H9 (cell line): ENCODE measurements at regions not wholly inside any gene's neighbourhood (a gene's known extent, or its start where the extent isn't known, plus 50 kb on each side); places are given as distances from the start of the nearest gene placed in this dataset.

Experiments used
- DNase-seq: peaks from one replicate; pipeline ENCODE4 v3.0.0-alpha.2; 2017
- H2AFZ ChIP-seq: one replicate; pipeline ENCODE4 v1.6.1; 2013; ENCODE audit warnings: mild to moderate bottlenecking, low read length, control low read depth, moderate library complexity
- H2AK5ac ChIP-seq: 2 replicates; pipeline ENCODE4 v1.6.1; 2013; ENCODE audit warnings: low read length, control low read depth, mixed read lengths; ENCODE audit not compliant: insufficient read length
- H2BK120ac ChIP-seq: one replicate; pipeline ENCODE4 v1.6.1; 2013; ENCODE audit warnings: low read depth, mild to moderate bottlenecking, low read length, control low read depth, inconsistent platforms; ENCODE audit not compliant: poor library complexity, severe bottlenecking
- H2BK12ac ChIP-seq: 2 replicates; pipeline ENCODE4 v1.6.1; 2013; ENCODE audit warnings: low read length, control low read depth, mixed read lengths, low read depth; ENCODE audit not compliant: insufficient read length
- H2BK15ac ChIP-seq: 2 replicates; pipeline ENCODE4 v1.6.1; 2013; ENCODE audit warnings: low read depth, low read length, control low read depth
- H2BK20ac ChIP-seq: one replicate; pipeline ENCODE4 v1.6.1; 2013; ENCODE audit warnings: low read depth, mild to moderate bottlenecking, low read length, control low read depth, inconsistent platforms; ENCODE audit not compliant: poor library complexity, severe bottlenecking
- H2BK5ac ChIP-seq: 2 replicates; pipeline ENCODE4 v1.6.1; 2013; ENCODE audit warnings: low read length, control low read depth, mixed read lengths; ENCODE audit not compliant: insufficient read length
- H3K14ac ChIP-seq: 2 replicates; pipeline ENCODE4 v1.6.1; 2013; ENCODE audit warnings: low read length, control low read depth; ENCODE audit not compliant: insufficient read depth
- H3K18ac ChIP-seq: 2 replicates; pipeline ENCODE4 v1.6.1; 2013; ENCODE audit warnings: low read depth, mild to moderate bottlenecking, mixed read lengths, low read length, control low read depth; ENCODE audit not compliant: insufficient read length
- H3K23ac ChIP-seq: 2 replicates; pipeline ENCODE4 v1.6.1; 2013; ENCODE audit warnings: low read length, control low read depth, mixed read lengths, low read depth; ENCODE audit not compliant: insufficient read length
- H3K23me2 ChIP-seq: 2 replicates; pipeline ENCODE4 v1.6.1; 2013; ENCODE audit warnings: low read depth, mild to moderate bottlenecking, mixed read lengths, low read length, control low read depth; ENCODE audit not compliant: insufficient read length, poor library complexity, severe bottlenecking
- H3K27ac ChIP-seq: 2 replicates; pipeline ENCODE4 v1.5.1; 2013; ENCODE audit warnings: low read length, control low read depth, mixed read lengths, low read depth; ENCODE audit not compliant: insufficient read length
- H3K27me3 ChIP-seq: 2 replicates; pipeline ENCODE4 v1.6.1; 2013; ENCODE audit warnings: low read length, control low read depth, inconsistent platforms; ENCODE audit not compliant: insufficient read depth
- H3K4ac ChIP-seq: 2 replicates; pipeline ENCODE4 v1.6.1; 2013; ENCODE audit warnings: low read depth, mild to moderate bottlenecking, control low read depth, inconsistent platforms, low read length, moderate library complexity
- H3K4me1 ChIP-seq: 2 replicates; pipeline ENCODE4 v1.6.1; 2013; ENCODE audit warnings: low read length, control low read depth, inconsistent platforms; ENCODE audit not compliant: insufficient read depth
- H3K4me2 ChIP-seq: 2 replicates; pipeline ENCODE4 v1.6.1; 2013; ENCODE audit warnings: low read length, control low read depth, mixed read lengths; ENCODE audit not compliant: insufficient read length, insufficient read depth
- H3K56ac ChIP-seq: 2 replicates; pipeline ENCODE4 v1.6.1; 2013; ENCODE audit warnings: low read depth, mild to moderate bottlenecking, mixed read lengths, low read length, control low read depth; ENCODE audit not compliant: insufficient read length
- H3K79me1 ChIP-seq: 2 replicates; pipeline ENCODE4 v1.6.1; 2013; ENCODE audit warnings: low read depth, mild to moderate bottlenecking, moderate library complexity, low read length, control low read depth, inconsistent platforms; ENCODE audit not compliant: insufficient read depth, poor library complexity, severe bottlenecking
- H3K79me2 ChIP-seq: 2 replicates; pipeline ENCODE4 v1.6.1; 2013; ENCODE audit warnings: low read length, control low read depth, inconsistent platforms; ENCODE audit not compliant: insufficient read depth
- H3K9ac ChIP-seq: 2 replicates; pipeline ENCODE4 v1.6.1; 2013; ENCODE audit warnings: low read length, control low read depth, mixed read lengths; ENCODE audit not compliant: insufficient read length; ENCODE audit errors: extremely low read depth
- H3K9me3 ChIP-seq: one replicate; pipeline ENCODE4 v1.6.1; 2013; ENCODE audit warnings: low read depth, low read length, inconsistent platforms; ENCODE audit not compliant: control insufficient read depth
- H3T11ph ChIP-seq: one replicate; pipeline ENCODE4 v1.6.1; 2013; ENCODE audit warnings: mild to moderate bottlenecking, low read length, control low read depth, inconsistent platforms
- H4K20me1 ChIP-seq: one replicate; pipeline ENCODE4 v1.6.1; 2013; ENCODE audit not compliant: control insufficient read depth, insufficient read length, insufficient read depth
- H4K5ac ChIP-seq: 2 replicates; pipeline ENCODE4 v1.6.1; 2013; ENCODE audit warnings: low read depth, mild to moderate bottlenecking, mixed read lengths, low read length, control low read depth; ENCODE audit not compliant: insufficient read length
- H4K8ac ChIP-seq: replicated peaks from 2 replicates; pipeline ENCODE4 v1.6.1; 2013; ENCODE audit warnings: low read length, control low read depth, mixed read lengths, low read depth; ENCODE audit not compliant: insufficient read length
- H4K91ac ChIP-seq: 2 replicates; pipeline ENCODE4 v1.6.1; 2013; ENCODE audit warnings: low read depth, mild to moderate bottlenecking, moderate library complexity, mixed read lengths, low read length, control low read depth; ENCODE audit not compliant: insufficient read length
- H3K27ac Mint-ChIP-seq, 3 experiments: 2 replicates in 2 of 3; 3 replicates in 1 of 3; pipeline ENCODE4 v1.8.0; 2020 to 2021; ENCODE audit warnings: mixed read lengths in 3 of 3, mild to moderate bottlenecking in 1 of 3, moderate library complexity in 1 of 3
- H3K27me3 Mint-ChIP-seq: 2 replicates; pipeline ENCODE4 v1.8.0; 2021; ENCODE audit warnings: low read depth, mild to moderate bottlenecking, moderate library complexity, mixed read lengths
- H3K36me3 Mint-ChIP-seq, 3 experiments: 2 replicates in 2 of 3; 3 replicates in 1 of 3; pipeline ENCODE4 v1.8.0; 2020 to 2021; ENCODE audit warnings: low read depth in 3 of 3, mixed read lengths in 3 of 3; ENCODE audit not compliant: insufficient read depth in 1 of 3
- H3K4me1 Mint-ChIP-seq, 2 experiments: 2 replicates each; pipeline ENCODE4 v1.8.0; 2020; ENCODE audit warnings: mixed read lengths in 2 of 2
- H3K4me3 Mint-ChIP-seq, 2 experiments: 2 replicates in 1 of 2; 3 replicates in 1 of 2; pipeline ENCODE4 v1.8.0; 2020 to 2021; ENCODE audit warnings: mild to moderate bottlenecking in 2 of 2, mixed read lengths in 2 of 2, moderate library complexity in 1 of 2
- H3K9me3 Mint-ChIP-seq, 2 experiments: 2 replicates in 1 of 2; 3 replicates in 1 of 2; pipeline ENCODE4 v1.8.0; 2020; ENCODE audit warnings: mild to moderate bottlenecking in 2 of 2, mixed read lengths in 2 of 2, moderate library complexity in 1 of 2
- WGBS: extraction: QIAGEN DNeasy Blood & Tissue Kit; methylation state at CpG from one replicate; pipeline ENCODE4 v1.1.7; 2013; ENCODE audit warnings: missing lambda C conversion rate, low lambda C conversion rate, mixed read lengths; ENCODE audit not compliant: insufficient read length; ENCODE audit errors: extremely low coverage; 5-methylcytosine and 5-hydroxymethylcytosine counted together
- TF ChIP-seq, protein P1 (sequence below): fragments of 200-600 bp; sonication (generic); conservative IDR thresholded peaks from 3 replicates; pipeline ENCODE4 v1.8.0; 2021; ENCODE audit warnings: antibody characterized with exemption, mild to moderate bottlenecking

- Histone ChIP-seq H3K23me2 (no peaks in the 10 kb centered on the region), H3K4ac (no peak overlapping the region), H2BK12ac (no peak overlapping the region), H2AFZ (no peak overlapping the region), H4K20me1 (no peaks in the 10 kb centered on the region), H4K8ac (no peak overlapping the region), H3K23ac (no peak overlapping the region), H3K4me2 (no peak overlapping the region), H2BK20ac (no peak overlapping the region), H3K79me2 (no peaks in the 10 kb centered on the region), H3K79me1 (no peaks in the 10 kb centered on the region), H3K18ac (no peak overlapping the region), H3T11ph (no peak overlapping the region), H2BK120ac (no peak overlapping the region), H3K9ac (no peak overlapping the region), H3K27ac (no peak overlapping the region), H3K14ac (no peak overlapping the region), H3K9me3 (no peaks in the 10 kb centered on the region), H2BK5ac (no peak overlapping the region), H3K4me1 (no peaks in the 10 kb centered on the region), H2AK5ac (no peak overlapping the region), H3K27me3 (no peaks in the 10 kb centered on the region), H4K5ac (no peak overlapping the region), H3K56ac (no peak overlapping the region), H2BK15ac (no peak overlapping the region), H4K91ac (no peak overlapping the region)
- Mint-ChIP-seq H3K9me3 (no peaks in the 10 kb centered on the region), H3K4me1 (peaks cover 0 to under 1% of the 10 kb centered on the region in 2 experiments; a peak in 2 of 4 replicates), H3K27ac (no peak overlapping the region), H3K4me3 (no peak overlapping the region), H3K27me3 (no peaks in the 10 kb centered on the region), H3K36me3 (no peaks in the 10 kb centered on the region)
- WGBS: no CpG with 5 or more reads among the region's 2 CpGs
- no peak for DNase-seq
- TF ChIP-seq, protein P1, sequence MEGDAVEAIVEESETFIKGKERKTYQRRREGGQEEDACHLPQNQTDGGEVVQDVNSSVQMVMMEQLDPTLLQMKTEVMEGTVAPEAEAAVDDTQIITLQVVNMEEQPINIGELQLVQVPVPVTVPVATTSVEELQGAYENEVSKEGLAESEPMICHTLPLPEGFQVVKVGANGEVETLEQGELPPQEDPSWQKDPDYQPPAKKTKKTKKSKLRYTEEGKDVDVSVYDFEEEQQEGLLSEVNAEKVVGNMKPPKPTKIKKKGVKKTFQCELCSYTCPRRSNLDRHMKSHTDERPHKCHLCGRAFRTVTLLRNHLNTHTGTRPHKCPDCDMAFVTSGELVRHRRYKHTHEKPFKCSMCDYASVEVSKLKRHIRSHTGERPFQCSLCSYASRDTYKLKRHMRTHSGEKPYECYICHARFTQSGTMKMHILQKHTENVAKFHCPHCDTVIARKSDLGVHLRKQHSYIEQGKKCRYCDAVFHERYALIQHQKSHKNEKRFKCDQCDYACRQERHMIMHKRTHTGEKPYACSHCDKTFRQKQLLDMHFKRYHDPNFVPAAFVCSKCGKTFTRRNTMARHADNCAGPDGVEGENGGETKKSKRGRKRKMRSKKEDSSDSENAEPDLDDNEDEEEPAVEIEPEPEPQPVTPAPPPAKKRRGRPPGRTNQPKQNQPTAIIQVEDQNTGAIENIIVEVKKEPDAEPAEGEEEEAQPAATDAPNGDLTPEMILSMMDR: no peak
These were observed 261.4 kb upstream of the IRAK1BP1 start for GRCh38 chr6:78605909-78606446.
